ENCODE measurements at regions not wholly inside any gene's neighbourhood (a gene's known extent, or its start where the extent isn't known, plus 50 kb on each side); places are given as distances from the start of the nearest gene placed in this dataset.

DNA sequence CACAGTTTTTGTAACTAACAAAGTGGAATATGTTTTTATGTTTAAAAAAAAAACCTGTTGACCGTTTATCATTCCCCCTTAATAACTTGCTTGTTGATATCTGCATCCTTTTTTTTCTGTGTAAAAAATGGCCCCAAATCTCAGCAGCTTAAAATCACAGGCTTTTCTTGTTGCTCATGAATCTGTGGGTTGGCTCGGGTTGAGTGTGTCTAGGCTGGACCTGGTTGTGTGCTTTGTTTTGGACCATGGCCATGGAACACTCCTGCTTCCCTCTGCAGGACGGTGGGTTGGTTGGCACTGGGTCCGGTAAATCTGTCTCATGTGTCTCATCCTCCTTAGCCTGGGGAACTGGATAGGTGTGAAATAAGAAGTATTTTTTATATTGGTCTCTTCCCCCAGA, 139.0 kb upstream of the LINC00305 start:
- TF ChIP-seq ESRRG (CRISPR knock-in tag; IDR thresholded peaks at IDR 0.05) (no peak), ZFP30 (CRISPR knock-in tag; IDR thresholded peaks at IDR 0.05) (no peak), TCF4 (CRISPR knock-in tag; IDR thresholded peaks at IDR 0.05; ENCODE audit: borderline replicate concordance) (no peak), ZFP3 (CRISPR knock-in tag; IDR thresholded peaks at IDR 0.05) (no peak)
